H1 (cell line): ENCODE measurements at regions not wholly inside any gene's neighbourhood (a gene's known extent, or its start where the extent isn't known, plus 50 kb on each side); places are given as distances from the start of the nearest gene placed in this dataset.

ENCODE experiments used
- CBX5 ChIP-seq: fragments of 300-800, 300-1000 bp; sonication (generic); IDR thresholded peaks from 2 replicates; pipeline ENCODE4 v1.7.1; 2016; ENCODE audit warnings: antibody characterized with exemption, low read length, low read depth
- CHD7 ChIP-seq: fragments of 300-600 bp; sonication (generic); IDR thresholded peaks from 2 replicates; pipeline ENCODE4 v1.7.1; 2012; ENCODE audit warnings: low read length, moderate library complexity, mild to moderate bottlenecking, inconsistent platforms; ENCODE audit not compliant: insufficient replicate concordance
- KDM5A ChIP-seq: fragments of 200-600 bp; IDR thresholded peaks from 2 replicates; pipeline ENCODE4 v1.7.1; 2012; ENCODE audit warnings: mild to moderate bottlenecking, low read length, inconsistent platforms, mixed read lengths
- TBP ChIP-seq: IDR thresholded peaks from 2 replicates; pipeline ENCODE4 v1.6.1; 2011; ENCODE audit warnings: low read depth, low read length, improper control_type of control experiment

- TF ChIP-seq CHD7 (no peak), CBX5 (no peak), KDM5A (no peak), TBP (no peak)
These were observed 405.1 kb downstream of the TNS1 start (continued) for GRCh38 chr2:217597681-217598080.
